ENCODE measurements at regions not wholly inside any gene's neighbourhood (a gene's known extent, or its start where the extent isn't known, plus 50 kb on each side); places are given as distances from the start of the nearest gene placed in this dataset.
"Not testable (repeated sequence)": the region's sequence is repeated elsewhere in the genome, so short reads cannot be mapped to it uniquely, and the experiment has no call there.

GRCh38 chrX:96430756-96431455 is 253.7 kb upstream of the DIAPH2 start:
- no peak for DNase-seq

GRCh38 chrX:96432647-96433046 is 252.0 kb upstream of the DIAPH2 start:
- no peak for DNase-seq

GRCh38 chrX:96433409-96434077 is 251.1 kb upstream of the DIAPH2 start:
- no peak for DNase-seq

GRCh38 chrX:96435378-96436035 is 249.1 kb upstream of the DIAPH2 start:
- DNase-seq = no peak

- DNase-seq = no peak
Observed at GRCh38 chrX:96436105-96436504, 248.5 kb upstream of the DIAPH2 start.

- DNase-seq = no peak
Observed at GRCh38 chrX:96438803-96439202, 245.8 kb upstream of the DIAPH2 start.

GRCh38 chrX:96440941-96441340 is 243.7 kb upstream of the DIAPH2 start:
- DNase-seq = no peak

- no peak for DNase-seq
Observed at GRCh38 chrX:96445531-96446065, 239.0 kb upstream of the DIAPH2 start.

- DNase-seq = no peak
Observed at GRCh38 chrX:96446524-96446923, 238.1 kb upstream of the DIAPH2 start.

- DNase-seq = no peak
Observed at GRCh38 chrX:96447161-96447560, 237.5 kb upstream of the DIAPH2 start.

- no peak for DNase-seq
Observed at GRCh38 chrX:96449191-96449590, 235.5 kb upstream of the DIAPH2 start.

- DNase-seq = no peak
Observed at GRCh38 chrX:96449896-96450295, 234.7 kb upstream of the DIAPH2 start.

- DNase-seq = no peak
Observed at GRCh38 chrX:96453139-96453538, 231.5 kb upstream of the DIAPH2 start.

- DNase-seq = no peak
Observed at GRCh38 chrX:96455078-96455477, 229.6 kb upstream of the DIAPH2 start.

- DNase-seq = no peak
Observed at GRCh38 chrX:96464880-96465558, 219.6 kb upstream of the DIAPH2 start.

GRCh38 chrX:96474029-96474740 is 210.5 kb upstream of the DIAPH2 start:
- DNase-seq = no peak

- DNase-seq = no peak
Observed at GRCh38 chrX:96474741-96475125, 209.9 kb upstream of the DIAPH2 start.

GRCh38 chrX:96480081-96480480 is 204.6 kb upstream of the DIAPH2 start:
- DNase-seq = no peak

GRCh38 chrX:96481831-96482230 is 202.8 kb upstream of the DIAPH2 start:
- DNase-seq = no peak

- DNase-seq = no peak
Observed at GRCh38 chrX:96483647-96484160, 200.9 kb upstream of the DIAPH2 start.

- not testable (repeated sequence) for DNase-seq
Observed at GRCh38 chrX:96486687-96487086, 198.0 kb upstream of the DIAPH2 start.

Measured in renal pelvis (tissue), 1 donor.